Liver (tissue), 3 donors: ENCODE measurements at regions not wholly inside any gene's neighbourhood (a gene's known extent, or its start where the extent isn't known, plus 50 kb on each side); places are given as distances from the start of the nearest gene placed in this dataset.

ENCODE experiments used
- CTCF ChIP-seq: fragments of 150-350 bp; IDR thresholded peaks from 2 replicates; pipeline ENCODE4 v1.5.1; 2017; ENCODE audit warnings: improper control_type of control experiment, low read depth, low read length; ENCODE audit not compliant: missing input control
- EGR1 ChIP-seq, 2 donors: IDR thresholded peaks; 2 replicates each; pipeline ENCODE4 v1.6.1; 2016 to 2018; ENCODE audit warnings: antibody characterized with exemption in 2 of 2, low read depth in 2 of 2
- GABPA ChIP-seq, 2 donors: IDR thresholded peaks in 1 of 2; conservative IDR thresholded peaks in 1 of 2; 2 replicates each; pipeline ENCODE4 v1.6.1; 2016; ENCODE audit warnings: antibody characterized with exemption in 2 of 2, mild to moderate bottlenecking in 1 of 2, moderate library complexity in 1 of 2
- JUND ChIP-seq, 2 donors: IDR thresholded peaks; 2 replicates each; pipeline ENCODE4 v1.6.1; 2016; ENCODE audit warnings: antibody characterized with exemption in 2 of 2
- MAX ChIP-seq: IDR thresholded peaks from 2 replicates; pipeline ENCODE4 v1.6.1; 2016; ENCODE audit warnings: antibody characterized with exemption
- RAD21 ChIP-seq, 2 donors: IDR thresholded peaks; 2 replicates each; pipeline ENCODE4 v1.6.1; 2016; ENCODE audit warnings: antibody characterized with exemption in 2 of 2, mild to moderate bottlenecking in 2 of 2
- REST ChIP-seq: IDR thresholded peaks from 2 replicates; pipeline ENCODE4 v1.6.1; 2016; ENCODE audit warnings: antibody characterized with exemption, mild to moderate bottlenecking
- SP1 ChIP-seq: IDR thresholded peaks from 2 replicates; pipeline ENCODE4 v1.6.1; 2018; ENCODE audit warnings: antibody characterized with exemption, mild to moderate bottlenecking
- YY1 ChIP-seq: IDR thresholded peaks from 2 replicates; pipeline ENCODE4 v1.6.1; 2016; ENCODE audit warnings: antibody characterized with exemption, mild to moderate bottlenecking
- ZBTB33 ChIP-seq: IDR thresholded peaks from 2 replicates; pipeline ENCODE4 v1.6.1; 2016; ENCODE audit warnings: antibody characterized with exemption
- donor health status: healthy.
- donor health status: healthy.

- TF ChIP-seq MAX (no peak), CTCF (no peak), SP1 (no peak), REST (no peak), ZBTB33 (no peak), EGR1 (IDR thresholded peaks at IDR 0.05; ENCODE audit: low read depth in 2 of 2) (no peak), JUND (IDR thresholded peaks at IDR 0.05) (no peak), RAD21 (IDR thresholded peaks at IDR 0.05) (no peak), YY1 (no peak), GABPA (IDR thresholded peaks at IDR 0.05 in 1 of 2, conservative IDR thresholded peaks at IDR 0.05 in 1 of 2) (no peak)
Observed at GRCh38 chr4:43435291-43435690, 542.8 kb downstream of the GRXCR1 start.
